HepG2 (cell line): ENCODE measurements at regions not wholly inside any gene's neighbourhood (a gene's known extent, or its start where the extent isn't known, plus 50 kb on each side); places are given as distances from the start of the nearest gene placed in this dataset.
"Not testable (repeated sequence)": the region's sequence is repeated elsewhere in the genome, so short reads cannot be mapped to it uniquely, and the experiment has no call there.

Source experiments
- ATAC-seq: fragments of 200-7000 bp; cut with Tn5 transposase; 3 replicates; pipeline ENCODE4 v1.9.1; 2020; ENCODE audit warnings: mild to moderate bottlenecking, moderate library complexity
- BruUV-seq: library from RNA; stranded (reverse); fragments of 400-500 nt; replicated peaks from 2 replicates; lab custom pipeline; 2021; lab: Mats Ljungman, UMichigan
- CTCF ChIA-PET: fragments of 300-600 bp; formaldehyde crosslinking; extraction: SDS; loops from one replicate; lab custom pipeline; 2021; ENCODE audit warnings: low total read pairs, inconsistent platforms, low intra/inter-chr PET ratio; lab: Yijun Ruan, JAX
- POLR2A ChIA-PET: fragments of 350-600 bp; sonication (Branson Sonifier 250); formaldehyde crosslinking; loops from one replicate; lab custom pipeline; 2020; ENCODE audit warnings: antibody characterized with exemption, inconsistent platforms; lab: Yijun Ruan, JAX
- DNase-seq: peaks from one replicate; pipeline ENCODE4 v3.0.0-alpha.2; 2015; ENCODE audit warnings: low spot score
- FAIRE-seq: peaks from 3 replicates; lab custom pipeline; 2011; peaks lifted over from hg19 to GRCh38; lab: Jason Lieb, UNC
- H2AFZ ChIP-seq: one replicate; pipeline ENCODE4 v1.6.1; 2011; ENCODE audit warnings: low read length, inconsistent platforms
- H3K27ac ChIP-seq: fragments of 300-600 bp; 3 replicates; pipeline ENCODE4 v1.8.0; 2011; ENCODE audit warnings: mixed run types, mild to moderate bottlenecking, mixed read lengths, low read length, inconsistent platforms; ENCODE audit not compliant: insufficient read depth; ENCODE audit errors: extremely low read length
- H3K27me3 ChIP-seq, 2 experiments: fragments of 200-600 bp in 1 of 2; 2 replicates in 1 of 2; 3 replicates in 1 of 2; pipeline versions ENCODE4 v1.6.0 to v1.8.0; 2011; ENCODE audit warnings: low read length in 2 of 2, mild to moderate bottlenecking in 2 of 2, moderate library complexity in 2 of 2, inconsistent platforms in 1 of 2; ENCODE audit not compliant: insufficient read depth in 2 of 2, control insufficient read depth in 1 of 2
- H3K36me3 ChIP-seq, 2 experiments: fragments of 200-600 bp in 1 of 2; replicated peaks in 1 of 2; 2 replicates in 1 of 2; 3 replicates in 1 of 2; pipeline versions ENCODE4 v1.5.1 to v1.8.0; 2011; ENCODE audit warnings: low read length in 2 of 2, inconsistent platforms in 1 of 2; ENCODE audit not compliant: insufficient read depth in 2 of 2, control insufficient read depth in 1 of 2
- H3K4me1 ChIP-seq: 2 replicates; pipeline ENCODE4 v1.5.1; 2012; ENCODE audit warnings: low read length, inconsistent platforms; ENCODE audit not compliant: insufficient read depth
- H3K4me2 ChIP-seq: 2 replicates; pipeline ENCODE4 v1.6.0; 2011; ENCODE audit warnings: low read depth, low read length, inconsistent platforms
- H3K4me3 ChIP-seq, 3 experiments: fragments of 200-600 bp in 1 of 3; sonication (generic), shearing (Covaris generic) in 1 of 3; replicated peaks in 1 of 3; 2 replicates each; pipeline ENCODE4 v1.5.1; 2011 to 2016; ENCODE audit warnings: low read length in 3 of 3, inconsistent platforms in 2 of 3, low read depth in 2 of 3, mild to moderate bottlenecking in 2 of 3, control low read depth in 1 of 3, mixed read lengths in 1 of 3; ENCODE audit not compliant: insufficient read depth in 1 of 3
- H3K79me2 ChIP-seq: one replicate; pipeline ENCODE4 v1.6.1; 2011; ENCODE audit warnings: low read length, inconsistent platforms; ENCODE audit not compliant: insufficient read depth
- H3K9ac ChIP-seq: 2 replicates; pipeline ENCODE4 v1.6.0; 2011; ENCODE audit warnings: mild to moderate bottlenecking, low read depth, low read length, inconsistent platforms; ENCODE audit not compliant: insufficient read depth
- H3K9me3 ChIP-seq: 2 replicates; pipeline ENCODE4 v1.5.1; 2012; ENCODE audit warnings: mild to moderate bottlenecking, low read length
- H4K20me1 ChIP-seq: 2 replicates; pipeline ENCODE4 v1.6.0; 2011; ENCODE audit warnings: inconsistent platforms, mild to moderate bottlenecking, low read length, moderate library complexity; ENCODE audit not compliant: insufficient read depth
- FLYWCH1 ChIP-seq: sonication (generic); formaldehyde crosslinking; IDR thresholded peaks from 2 replicates; pipeline ENCODE4 v1.8.1; 2023; ENCODE audit warnings: mild to moderate bottlenecking, missing genetic modification reagents
- GLI4 ChIP-seq: sonication (generic); formaldehyde crosslinking; IDR thresholded peaks from 2 replicates; pipeline ENCODE4 v1.5.1; 2020; ENCODE audit warnings: missing genetic modification reagents, mild to moderate bottlenecking, moderate library complexity, borderline replicate concordance
- SIN3A ChIP-seq: IDR thresholded peaks from 2 replicates; pipeline ENCODE4 v1.6.1; 2011; ENCODE audit warnings: low read depth, mild to moderate bottlenecking, control low read depth, low read length, borderline replicate concordance
- TP53 ChIP-seq: sonication (generic); formaldehyde crosslinking; conservative IDR thresholded peaks from 2 replicates; pipeline ENCODE4 v1.4.0; 2020; ENCODE audit warnings: missing genetic modification reagents
- ZBTB14 ChIP-seq: sonication (generic); formaldehyde crosslinking; IDR thresholded peaks from 2 replicates; pipeline ENCODE4 v1.4.0; 2020; ENCODE audit warnings: missing genetic modification reagents
- ZBTB40 ChIP-seq, 2 experiments: fragments of 450-650 bp in 1 of 2; sonication (generic) in 1 of 2; formaldehyde crosslinking in 1 of 2; IDR thresholded peaks; 2 replicates each; pipeline versions ENCODE4 v1.6.1 to v1.8.0; 2016 to 2022; ENCODE audit warnings: antibody characterized with exemption in 1 of 2, mild to moderate bottlenecking in 1 of 2, missing genetic modification reagents in 1 of 2
- ZNF17 ChIP-seq: sonication (generic); formaldehyde crosslinking; IDR thresholded peaks from 2 replicates; pipeline ENCODE4 v1.5.0; 2020; ENCODE audit warnings: mild to moderate bottlenecking, missing genetic modification reagents
- ZNF780A ChIP-seq: sonication (generic); formaldehyde crosslinking; IDR thresholded peaks from 2 replicates; pipeline ENCODE4 v1.8.0; 2022; ENCODE audit warnings: mild to moderate bottlenecking, missing genetic modification reagents, moderate library complexity
- WGBS: methylation state at CpG from one replicate; pipeline ENCODE4 v1.1.6; 2017; ENCODE audit warnings: low lambda C conversion rate; 5-methylcytosine and 5-hydroxymethylcytosine counted together
- in situ Hi-C: cut with HindIII; loops from 2 replicates; pipeline ENCODE4 v1.10.0; 2017; ENCODE audit warnings: low pct_unique_long_range_greater_than_20kb; ENCODE audit not compliant: extremely low pct_ligation_motif_present
- intact Hi-C: fragments of 100-400 bp; cut with micrococcal nuclease; formaldehyde crosslinking; loops from one replicate; pipeline ENCODE4 v1.10.0; 2022; ENCODE audit not compliant: unreplicated experiment

- H3K79me2 ChIP-seq, H3K4me3 ChIP-seq, H3K4me2 ChIP-seq, H4K20me1 ChIP-seq, H3K36me3 ChIP-seq, H3K9ac ChIP-seq, H3K27ac ChIP-seq, FAIRE-seq, ATAC-seq, H3K27me3 ChIP-seq, intact Hi-C loops, in situ Hi-C loops, H3K9me3 ChIP-seq, H3K4me1 ChIP-seq, BruUV-seq, DNase-seq, POLR2A ChIA-PET, H2AFZ ChIP-seq, CTCF ChIA-PET: not testable (repeated sequence)
- WGBS: 18% methylated on average over 4 of the region's 4 CpGs
These were observed 531.9 kb downstream of the STK39 start for GRCh38 chr2:167715498-167715897.

GRCh38 chr2:167712275-167712674, 535.1 kb downstream of the STK39 start:
- ATAC-seq: no peak
- DNase-seq: no peak
- ChIA-PET CTCF (no interaction called here), POLR2A (no interaction called here)
- no peak for FAIRE-seq
- in situ Hi-C loops: no loop called here
- Histone ChIP-seq H3K4me2 (no peak overlapping the region), H3K4me3 (no peak overlapping the region), H3K27me3 (no peaks in the 10 kb centered on the region), H4K20me1 (no peaks in the 10 kb centered on the region), H2AFZ (no peak overlapping the region), H3K36me3 (no peaks in the 10 kb centered on the region), H3K9me3 (no peaks in the 10 kb centered on the region), H3K9ac (no peak overlapping the region), H3K27ac (no peak overlapping the region), H3K4me1 (no peaks in the 10 kb centered on the region), H3K79me2 (no peaks in the 10 kb centered on the region)
- no TSS peak for BruUV-seq
- intact Hi-C loops: no loop called here
- 26% methylated on average over 1 of the region's 1 CpG for WGBS
- TF ChIP-seq ZNF17: no peak
- no peak for TF ChIP-seq ZBTB40 (IDR thresholded peaks at IDR 0.05)
- no peak for TF ChIP-seq ZBTB40 (CRISPR knock-in tag; IDR thresholded peaks at IDR 0.05)
- TF ChIP-seq ZBTB14: no peak
- TF ChIP-seq GLI4 (CRISPR knock-in tag): no peak
- no peak for TF ChIP-seq TP53 (CRISPR knock-in tag)
- no peak for TF ChIP-seq SIN3A
- TF ChIP-seq ZNF780A (CRISPR knock-in tag): no peak
- TF ChIP-seq FLYWCH1 (CRISPR knock-in tag): no peak
